ENCODE measurements at regions not wholly inside any gene's neighbourhood (a gene's known extent, or its start where the extent isn't known, plus 50 kb on each side); places are given as distances from the start of the nearest gene placed in this dataset.

DNA sequence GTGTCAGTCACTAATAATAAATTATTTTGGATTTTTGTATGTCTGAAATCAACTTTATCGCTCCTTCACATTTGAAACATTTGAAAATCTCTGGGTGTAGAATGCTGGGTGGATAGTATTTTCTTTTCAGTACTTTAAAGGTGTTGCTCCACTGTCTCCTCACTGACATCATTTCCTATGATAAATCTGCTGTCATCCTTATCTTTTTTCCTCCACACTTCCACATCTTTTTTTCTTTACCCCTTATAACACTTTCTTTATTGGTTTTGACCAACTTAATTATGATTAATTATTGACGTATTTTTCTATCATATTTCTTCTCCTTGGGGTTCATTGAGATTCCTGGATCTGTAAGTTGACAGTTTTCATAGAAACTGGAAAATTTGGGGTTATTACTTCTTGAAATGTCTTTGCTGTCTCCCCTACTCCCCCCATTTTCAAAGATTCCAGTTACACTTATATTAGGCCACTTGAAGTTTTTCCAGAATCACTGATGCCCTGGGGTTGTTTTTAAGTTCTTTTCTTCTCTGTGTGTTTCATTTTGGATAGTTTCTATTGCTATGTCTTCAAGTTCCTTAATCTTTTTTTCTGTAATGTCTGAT is 177.5 kb upstream of the DIO3 start:
- FAIRE-seq = no peak

DNA sequence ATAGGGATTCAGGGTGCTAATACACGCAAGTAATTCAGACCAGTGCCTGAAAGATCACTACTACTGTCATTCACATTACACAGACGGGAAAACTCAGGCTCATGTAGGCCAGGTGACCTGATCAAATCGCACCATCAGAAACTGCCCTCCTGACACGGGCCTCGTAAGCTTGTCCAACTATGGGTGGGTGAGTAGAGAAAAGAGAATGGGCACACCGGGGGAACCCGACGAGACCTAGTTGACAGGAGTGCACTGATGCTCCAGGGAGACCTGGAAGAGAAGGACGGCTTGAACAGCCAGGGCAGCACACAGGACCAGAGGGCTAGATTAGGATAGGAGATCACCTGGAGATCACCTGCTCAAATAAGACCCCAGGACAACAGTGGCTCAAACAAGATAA is 166.9 kb upstream of the DIO3 start:
- DNase-seq (ENCODE audit: low spot score) (no peak), FAIRE-seq (no peak)

More for the DNA sequence above, 177.5 kb upstream of the DIO3 start:
- no peak for DNase-seq (ENCODE audit: low spot score)

DNA sequence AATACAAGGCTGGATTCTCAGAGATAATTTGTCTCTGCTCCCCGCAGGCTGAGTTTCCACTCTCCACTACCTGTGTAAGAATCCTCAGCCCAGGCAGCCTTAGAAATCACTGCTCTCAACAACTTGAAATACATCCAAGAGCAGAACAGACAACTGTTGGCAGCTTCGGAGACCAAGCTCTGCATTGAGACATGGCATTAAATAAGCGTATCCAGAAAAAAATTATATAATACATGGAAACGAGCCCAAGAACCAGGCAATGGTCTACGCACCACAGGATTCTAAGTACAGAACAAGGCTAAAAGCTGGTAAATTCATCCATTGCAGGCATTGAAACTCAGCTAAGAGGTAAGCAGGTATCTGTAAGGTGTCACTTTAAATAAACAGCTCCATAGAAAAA is 165.5 kb upstream of the DIO3 start:
- FAIRE-seq (no peak), DNase-seq (ENCODE audit: low spot score) (no peak)

DNA sequence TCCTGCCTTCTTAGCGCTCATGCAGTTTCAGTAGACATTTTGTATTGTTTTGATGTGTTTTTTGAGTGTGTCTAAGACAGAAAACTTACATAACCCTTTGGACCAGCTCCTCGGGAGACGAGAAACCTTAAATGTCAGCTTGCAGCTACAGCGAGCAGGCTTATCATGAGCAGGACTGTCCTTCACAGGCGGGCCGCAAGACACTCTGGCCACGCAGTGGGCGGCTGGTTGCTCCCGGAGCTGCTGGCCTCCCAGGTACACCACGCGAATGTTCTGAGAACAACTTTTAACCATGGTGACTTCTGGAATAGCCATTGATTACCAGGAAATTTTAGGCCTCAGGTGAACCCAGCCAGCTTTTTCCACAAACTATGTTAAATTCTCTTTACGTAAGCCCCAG is 164.1 kb upstream of the DIO3 start:
- DNase-seq (ENCODE audit: low spot score) (no peak), FAIRE-seq (no peak)

DNA sequence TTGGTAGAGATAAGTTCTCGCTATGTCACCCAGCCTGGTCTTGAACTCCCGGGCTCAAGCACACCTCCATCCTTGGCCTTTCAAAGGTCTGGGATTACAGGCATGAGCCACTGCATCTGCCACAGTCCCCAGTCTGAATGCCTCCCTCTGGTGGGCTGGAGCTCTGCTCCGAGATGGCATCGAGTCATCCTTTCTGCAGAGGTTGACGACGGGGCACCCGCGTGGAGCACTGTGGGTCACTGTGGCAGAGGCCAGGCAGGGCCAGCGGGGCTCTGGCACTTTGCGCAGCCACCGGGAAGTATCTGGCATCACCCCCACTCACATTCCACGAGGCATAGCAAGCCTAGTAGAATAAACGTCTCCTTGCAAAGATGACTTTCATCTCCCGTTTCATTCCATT is 163.3 kb upstream of the DIO3 start:
- DNase-seq (ENCODE audit: low spot score) = no peak
- FAIRE-seq = no peak

DNA sequence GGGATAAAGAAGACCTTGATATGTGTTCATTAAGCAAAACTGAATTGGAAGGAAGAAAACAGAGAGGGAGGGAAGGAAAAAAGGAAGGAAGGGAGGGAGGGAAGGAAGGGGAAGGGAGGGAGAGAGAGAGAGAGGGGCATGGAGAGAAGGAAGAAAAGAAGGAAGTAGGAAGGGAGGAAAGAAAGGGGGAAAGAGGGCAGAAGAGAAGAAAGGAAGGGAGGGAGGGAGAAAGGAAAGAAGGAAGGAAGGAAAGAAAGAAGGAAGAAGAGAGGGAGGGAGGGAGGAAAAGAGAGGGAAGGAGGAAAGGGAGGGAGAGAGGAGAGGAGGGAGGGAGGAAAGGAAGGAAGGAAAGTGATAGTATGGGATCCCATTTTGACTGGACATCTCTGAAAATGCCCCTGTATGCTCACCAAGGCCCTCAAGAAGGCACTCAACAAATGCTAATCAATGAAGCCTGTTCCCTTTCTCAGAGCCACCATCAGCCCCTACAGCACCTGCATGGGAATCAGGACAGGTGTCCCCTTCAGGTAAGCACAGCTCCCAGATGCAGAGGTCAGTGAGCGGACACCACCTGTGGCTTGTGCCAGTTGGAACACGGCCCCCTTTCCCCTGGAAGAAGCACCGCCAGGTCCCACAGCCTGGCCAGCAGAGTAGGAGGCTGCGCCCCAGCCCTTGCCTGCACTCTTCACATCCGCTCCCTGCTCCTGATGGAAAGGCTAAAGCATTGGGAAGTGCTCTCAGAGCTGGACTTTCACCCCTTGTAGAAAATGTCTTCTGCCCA is 161.4 kb upstream of the DIO3 start:
- DNase-seq (ENCODE audit: low spot score) = no peak
- FAIRE-seq = no peak

GRCh38 chr14:101400830-101401229 is 160.5 kb upstream of the DIO3 start:
- FAIRE-seq (no peak), DNase-seq (ENCODE audit: low spot score) (peak; percentile 9)

DNA sequence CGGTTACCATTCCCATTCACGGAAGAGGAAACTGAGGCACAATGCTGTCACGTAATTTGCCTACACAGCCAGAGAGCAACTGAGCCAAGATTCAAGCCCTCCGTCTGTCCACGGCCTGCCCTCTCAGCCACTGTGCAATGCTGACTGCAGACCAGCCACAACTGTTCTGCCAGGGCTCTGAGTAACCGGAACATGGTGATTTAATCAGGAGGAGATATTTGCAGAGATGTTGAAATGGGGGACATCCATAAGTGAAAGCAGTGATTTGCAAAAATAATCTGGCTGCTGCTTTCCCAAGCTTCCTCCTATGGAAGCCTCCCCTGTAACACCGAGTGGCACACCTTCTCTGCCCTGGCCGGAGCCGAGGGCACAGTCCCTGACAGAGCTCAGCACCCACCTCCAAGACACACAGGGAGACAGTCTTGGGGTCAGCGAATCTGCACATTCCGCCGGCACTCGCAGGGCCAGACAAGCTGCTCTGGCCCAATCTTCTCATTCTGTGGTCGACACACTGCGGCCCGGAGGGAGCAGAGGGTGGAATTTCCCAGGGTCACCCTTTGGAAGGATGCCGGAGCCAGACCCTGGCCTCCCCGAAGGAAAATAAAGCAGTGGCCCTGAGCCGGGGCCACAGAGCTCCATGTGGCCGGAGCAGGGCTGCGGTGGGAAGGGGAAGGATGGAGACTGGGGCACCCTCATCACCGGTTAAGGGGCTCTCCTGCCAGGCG is 158.2 kb upstream of the DIO3 start:
- DNase-seq (ENCODE audit: low spot score) (no peak), FAIRE-seq (no peak)

GRCh38 chr14:101404426-101405170 is 156.7 kb upstream of the DIO3 start:
- DNase-seq (ENCODE audit: low spot score) (no peak), FAIRE-seq (no peak)

- DNase-seq (ENCODE audit: low spot score) = no peak
- no peak for FAIRE-seq
Observed at GRCh38 chr14:101405171-101405883, 156.0 kb upstream of the DIO3 start.

DNA sequence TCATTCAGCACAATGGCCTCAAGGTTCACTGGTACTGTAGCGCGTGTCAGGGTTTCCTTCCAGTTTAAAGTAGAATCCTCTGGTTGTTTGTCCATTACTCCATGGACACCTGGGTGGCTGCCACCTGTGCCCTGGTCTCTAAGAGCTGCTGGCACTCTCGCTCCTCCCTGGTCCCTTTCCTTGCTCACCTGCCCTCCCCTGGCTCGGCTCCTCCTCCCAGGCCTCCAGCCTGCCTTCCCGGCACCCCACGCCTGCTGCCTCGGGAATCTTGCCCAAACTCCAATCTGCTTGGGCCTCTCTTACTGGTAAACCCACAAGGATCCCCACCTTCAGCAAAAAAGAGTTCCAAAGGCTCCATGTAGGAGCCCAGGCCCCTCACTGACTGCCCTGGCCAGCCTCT is 154.4 kb upstream of the DIO3 start:
- DNase-seq (ENCODE audit: low spot score) = no peak
- no peak for FAIRE-seq

GRCh38 chr14:101407328-101407727 is 154.0 kb upstream of the DIO3 start:
- no peak for DNase-seq (ENCODE audit: low spot score)
- no peak for FAIRE-seq

- DNase-seq (ENCODE audit: low spot score) = no peak
- no peak for FAIRE-seq
Observed at GRCh38 chr14:101408077-101408831, 153.0 kb upstream of the DIO3 start.

- FAIRE-seq (no peak), DNase-seq (ENCODE audit: low spot score) (no peak)
Observed at GRCh38 chr14:101409006-101409543, 152.2 kb upstream of the DIO3 start.

DNA sequence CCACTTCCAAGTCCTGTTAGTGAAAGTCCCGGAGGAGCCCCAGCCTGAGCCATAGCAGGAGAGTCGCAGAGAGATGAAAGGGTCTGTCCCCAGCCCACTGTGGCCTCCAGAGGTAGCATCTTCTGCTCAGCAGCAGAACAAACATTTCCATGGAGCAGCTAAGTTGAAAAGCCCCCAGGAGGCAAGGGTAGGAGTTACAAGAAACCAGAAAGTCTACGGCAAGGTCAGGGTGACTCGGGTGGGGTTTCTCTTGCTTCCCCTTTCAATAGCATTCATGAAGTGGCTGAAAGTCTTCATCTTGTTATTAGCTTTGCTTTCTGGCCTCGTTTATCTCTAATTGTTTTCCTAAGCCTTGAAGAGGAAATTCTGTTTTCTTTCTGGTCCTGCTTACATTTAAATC is 151.2 kb upstream of the DIO3 start:
- FAIRE-seq (no peak), DNase-seq (ENCODE audit: low spot score) (no peak)

GRCh38 chr14:101411151-101411550 is 150.1 kb upstream of the DIO3 start:
- DNase-seq (ENCODE audit: low spot score) = no peak

GRCh38 chr14:101411779-101412178 is 149.5 kb upstream of the DIO3 start:
- FAIRE-seq (no peak), DNase-seq (ENCODE audit: low spot score) (no peak)

More at GRCh38 chr14:101411151-101411550, 150.1 kb upstream of the DIO3 start:
- no peak for FAIRE-seq

DNA sequence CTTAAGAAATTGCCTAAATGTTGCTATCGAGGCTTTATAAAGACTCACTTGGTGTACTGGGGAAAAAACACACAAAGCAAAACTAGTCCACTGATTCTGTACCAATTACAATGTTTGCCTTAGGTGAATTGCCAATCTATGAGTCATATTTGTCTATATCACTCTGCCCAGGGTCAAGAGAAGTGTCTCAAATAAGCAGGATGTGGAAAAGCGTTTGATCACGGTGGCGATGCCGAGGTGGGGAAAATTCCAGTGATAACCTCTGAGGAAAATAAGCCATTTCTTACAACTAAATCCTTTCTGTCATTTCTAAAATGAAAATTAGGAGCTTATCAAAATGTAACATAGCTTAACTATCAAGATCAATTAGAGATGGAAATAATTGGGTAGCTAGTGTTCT is 148.6 kb upstream of the DIO3 start:
- DNase-seq (ENCODE audit: low spot score) (peak; percentile 31), FAIRE-seq (no peak)

- DNase-seq (ENCODE audit: low spot score) = no peak
- FAIRE-seq = no peak
Observed at GRCh38 chr14:101417434-101417833, 143.9 kb upstream of the DIO3 start.

- DNase-seq (ENCODE audit: low spot score) (no peak), FAIRE-seq (no peak)
Observed at GRCh38 chr14:101418601-101419000, 142.7 kb upstream of the DIO3 start.
